ENCODE measurements at regions not wholly inside any gene's neighbourhood (a gene's known extent, or its start where the extent isn't known, plus 50 kb on each side); places are given as distances from the start of the nearest gene placed in this dataset.

- Histone ChIP-seq H3K4me3 (ENCODE audit: low read depth in 1 of 2, low read length in 2 of 2) (no peak overlapping the region), H3K27ac (ENCODE audit: low read depth in 2 of 2, low read length in 1 of 2) (no peak overlapping the region), H3K27me3 (ENCODE audit: control insufficient read depth in 1 of 2, insufficient read depth in 2 of 2, low read length in 2 of 2) (no peaks in the 10 kb centered on the region), H3K36me3 (ENCODE audit: control insufficient read depth in 2 of 2, insufficient read depth in 2 of 2, low read length in 1 of 2) (no peaks in the 10 kb centered on the region), H3K9me3 (ENCODE audit: control insufficient read depth in 2 of 2, insufficient read depth in 1 of 2, low read depth in 1 of 2, low read length in 1 of 2) (no peaks in the 10 kb centered on the region), H3K4me1 (ENCODE audit: control insufficient read depth in 2 of 2, insufficient read depth in 2 of 2, low read length in 1 of 2) (no peaks in the 10 kb centered on the region)
Measured at GRCh38 chr3:117252651-117253050, 543.1 kb downstream of the TUSC7 start.

GRCh38 chr3:117253636-117254035, 544.1 kb downstream of the TUSC7 start:
- Histone ChIP-seq H3K27me3 (ENCODE audit: control insufficient read depth in 1 of 2, insufficient read depth in 2 of 2, low read length in 2 of 2) (no peaks in the 10 kb centered on the region), H3K27ac (ENCODE audit: low read depth in 2 of 2, low read length in 1 of 2) (no peak overlapping the region), H3K4me3 (ENCODE audit: low read depth in 1 of 2, low read length in 2 of 2) (no peak overlapping the region), H3K9me3 (ENCODE audit: control insufficient read depth in 2 of 2, insufficient read depth in 1 of 2, low read depth in 1 of 2, low read length in 1 of 2) (no peaks in the 10 kb centered on the region), H3K36me3 (ENCODE audit: control insufficient read depth in 2 of 2, insufficient read depth in 2 of 2, low read length in 1 of 2) (no peaks in the 10 kb centered on the region), H3K4me1 (ENCODE audit: control insufficient read depth in 2 of 2, insufficient read depth in 2 of 2, low read length in 1 of 2) (no peaks in the 10 kb centered on the region)
- 96 to 97% methylated on average over 2 of the region's 2 CpGs for WGBS, 2 donors

- H3K4me3 ChIP-seq (ENCODE audit: low read depth in 1 of 2, low read length in 2 of 2), result no peak overlapping the region
- no peaks in the 10 kb centered on the region for H3K9me3 ChIP-seq (ENCODE audit: control insufficient read depth in 2 of 2, insufficient read depth in 1 of 2, low read depth in 1 of 2, low read length in 1 of 2)
- no peaks in the 10 kb centered on the region for H3K36me3 ChIP-seq (ENCODE audit: control insufficient read depth in 2 of 2, insufficient read depth in 2 of 2, low read length in 1 of 2)
- 84 to 88% methylated on average over 3 of the region's 3 CpGs for WGBS, 2 donors
- no peak overlapping the region for H3K27ac ChIP-seq (ENCODE audit: low read depth in 2 of 2, low read length in 1 of 2)
- H3K4me1 ChIP-seq (ENCODE audit: control insufficient read depth in 2 of 2, insufficient read depth in 2 of 2, low read length in 1 of 2), result no peaks in the 10 kb centered on the region
- no peaks in the 10 kb centered on the region for H3K27me3 ChIP-seq (ENCODE audit: control insufficient read depth in 1 of 2, insufficient read depth in 2 of 2, low read length in 2 of 2)
Measured at GRCh38 chr3:117254985-117255384, 545.4 kb downstream of the TUSC7 start.

GRCh38 chr3:117255736-117256135, 546.2 kb downstream of the TUSC7 start:
- Histone ChIP-seq H3K9me3 (ENCODE audit: control insufficient read depth in 2 of 2, insufficient read depth in 1 of 2, low read depth in 1 of 2, low read length in 1 of 2) (no peaks in the 10 kb centered on the region), H3K27me3 (ENCODE audit: control insufficient read depth in 1 of 2, insufficient read depth in 2 of 2, low read length in 2 of 2) (no peaks in the 10 kb centered on the region)
- 97 to 98% methylated on average over 1 of the region's 1 CpG for WGBS, 2 donors

GRCh38 chr3:117261983-117262421, 552.4 kb downstream of the TUSC7 start:
- H3K27ac ChIP-seq (ENCODE audit: low read depth in 2 of 2, low read length in 1 of 2), result no peak overlapping the region
- WGBS, 2 donors, result 26 to 57% methylated on average over 2 of the region's 2 CpGs

More at GRCh38 chr3:117255736-117256135, 546.2 kb downstream of the TUSC7 start:
- Histone ChIP-seq H3K4me1 (ENCODE audit: control insufficient read depth in 2 of 2, insufficient read depth in 2 of 2, low read length in 1 of 2) (no peaks in the 10 kb centered on the region), H3K27ac (ENCODE audit: low read depth in 2 of 2, low read length in 1 of 2) (no peak overlapping the region), H3K4me3 (ENCODE audit: low read depth in 1 of 2, low read length in 2 of 2) (no peak overlapping the region), H3K36me3 (ENCODE audit: control insufficient read depth in 2 of 2, insufficient read depth in 2 of 2, low read length in 1 of 2) (no peaks in the 10 kb centered on the region)

GRCh38 chr3:117263270-117263669, 553.7 kb downstream of the TUSC7 start:
- H3K4me1 ChIP-seq (ENCODE audit: control insufficient read depth in 2 of 2, insufficient read depth in 2 of 2, low read length in 1 of 2), result no peaks in the 10 kb centered on the region
- no peaks in the 10 kb centered on the region for H3K36me3 ChIP-seq (ENCODE audit: control insufficient read depth in 2 of 2, insufficient read depth in 2 of 2, low read length in 1 of 2)
- no peaks in the 10 kb centered on the region for H3K27me3 ChIP-seq (ENCODE audit: control insufficient read depth in 1 of 2, insufficient read depth in 2 of 2, low read length in 2 of 2)
- H3K27ac ChIP-seq (ENCODE audit: low read depth in 2 of 2, low read length in 1 of 2), result no peak overlapping the region
- WGBS, 2 donors, result 58 to 80% methylated on average over 3 of the region's 3 CpGs
- no peak overlapping the region for H3K4me3 ChIP-seq (ENCODE audit: low read depth in 1 of 2, low read length in 2 of 2)
- no peaks in the 10 kb centered on the region for H3K9me3 ChIP-seq (ENCODE audit: control insufficient read depth in 2 of 2, insufficient read depth in 1 of 2, low read depth in 1 of 2, low read length in 1 of 2)

More at GRCh38 chr3:117261983-117262421, 552.4 kb downstream of the TUSC7 start:
- Histone ChIP-seq H3K9me3 (ENCODE audit: control insufficient read depth in 2 of 2, insufficient read depth in 1 of 2, low read depth in 1 of 2, low read length in 1 of 2) (no peaks in the 10 kb centered on the region), H3K27me3 (ENCODE audit: control insufficient read depth in 1 of 2, insufficient read depth in 2 of 2, low read length in 2 of 2) (no peaks in the 10 kb centered on the region), H3K36me3 (ENCODE audit: control insufficient read depth in 2 of 2, insufficient read depth in 2 of 2, low read length in 1 of 2) (no peaks in the 10 kb centered on the region), H3K4me1 (ENCODE audit: control insufficient read depth in 2 of 2, insufficient read depth in 2 of 2, low read length in 1 of 2) (no peaks in the 10 kb centered on the region), H3K4me3 (ENCODE audit: low read depth in 1 of 2, low read length in 2 of 2) (no peak overlapping the region)

- Histone ChIP-seq H3K27me3 (ENCODE audit: control insufficient read depth in 1 of 2, insufficient read depth in 2 of 2, low read length in 2 of 2) (no peaks in the 10 kb centered on the region), H3K4me1 (ENCODE audit: control insufficient read depth in 2 of 2, insufficient read depth in 2 of 2, low read length in 1 of 2) (no peaks in the 10 kb centered on the region), H3K36me3 (ENCODE audit: control insufficient read depth in 2 of 2, insufficient read depth in 2 of 2, low read length in 1 of 2) (no peaks in the 10 kb centered on the region), H3K4me3 (ENCODE audit: low read depth in 1 of 2, low read length in 2 of 2) (no peak overlapping the region), H3K27ac (ENCODE audit: low read depth in 2 of 2, low read length in 1 of 2) (no peak overlapping the region), H3K9me3 (ENCODE audit: control insufficient read depth in 2 of 2, insufficient read depth in 1 of 2, low read depth in 1 of 2, low read length in 1 of 2) (no peaks in the 10 kb centered on the region)
- 44 to 61% methylated on average over 1 of the region's 1 CpG for WGBS, 2 donors
Measured at GRCh38 chr3:117263745-117264144, 554.2 kb downstream of the TUSC7 start.

GRCh38 chr3:117264204-117264994, 554.8 kb downstream of the TUSC7 start:
- H3K4me1 ChIP-seq (ENCODE audit: control insufficient read depth in 2 of 2, insufficient read depth in 2 of 2, low read length in 1 of 2), result no peaks in the 10 kb centered on the region
- 78 to 85% methylated on average over 2 of the region's 2 CpGs for WGBS, 2 donors

GRCh38 chr3:117266806-117267205, 557.2 kb downstream of the TUSC7 start:
- Histone ChIP-seq H3K27me3 (ENCODE audit: control insufficient read depth in 1 of 2, insufficient read depth in 2 of 2, low read length in 2 of 2) (no peaks in the 10 kb centered on the region), H3K4me3 (ENCODE audit: low read depth in 1 of 2, low read length in 2 of 2) (no peak overlapping the region), H3K36me3 (ENCODE audit: control insufficient read depth in 2 of 2, insufficient read depth in 2 of 2, low read length in 1 of 2) (no peaks in the 10 kb centered on the region), H3K4me1 (ENCODE audit: control insufficient read depth in 2 of 2, insufficient read depth in 2 of 2, low read length in 1 of 2) (no peaks in the 10 kb centered on the region), H3K27ac (ENCODE audit: low read depth in 2 of 2, low read length in 1 of 2) (no peak overlapping the region), H3K9me3 (ENCODE audit: control insufficient read depth in 2 of 2, insufficient read depth in 1 of 2, low read depth in 1 of 2, low read length in 1 of 2) (no peaks in the 10 kb centered on the region)

More at GRCh38 chr3:117264204-117264994, 554.8 kb downstream of the TUSC7 start:
- Histone ChIP-seq H3K36me3 (ENCODE audit: control insufficient read depth in 2 of 2, insufficient read depth in 2 of 2, low read length in 1 of 2) (no peaks in the 10 kb centered on the region), H3K27ac (ENCODE audit: low read depth in 2 of 2, low read length in 1 of 2) (no peak overlapping the region), H3K4me3 (ENCODE audit: low read depth in 1 of 2, low read length in 2 of 2) (no peak overlapping the region), H3K9me3 (ENCODE audit: control insufficient read depth in 2 of 2, insufficient read depth in 1 of 2, low read depth in 1 of 2, low read length in 1 of 2) (no peaks in the 10 kb centered on the region), H3K27me3 (ENCODE audit: control insufficient read depth in 1 of 2, insufficient read depth in 2 of 2, low read length in 2 of 2) (no peaks in the 10 kb centered on the region)

- 68 to 71% methylated on average over 2 of the region's 2 CpGs for WGBS, 2 donors
- no peaks in the 10 kb centered on the region for H3K4me1 ChIP-seq (ENCODE audit: control insufficient read depth in 2 of 2, insufficient read depth in 2 of 2, low read length in 1 of 2)
- H3K27ac ChIP-seq (ENCODE audit: low read depth in 2 of 2, low read length in 1 of 2), result no peak overlapping the region
- no peak overlapping the region for H3K4me3 ChIP-seq (ENCODE audit: low read depth in 1 of 2, low read length in 2 of 2)
- no peaks in the 10 kb centered on the region for H3K27me3 ChIP-seq (ENCODE audit: control insufficient read depth in 1 of 2, insufficient read depth in 2 of 2, low read length in 2 of 2)
- no peaks in the 10 kb centered on the region for H3K9me3 ChIP-seq (ENCODE audit: control insufficient read depth in 2 of 2, insufficient read depth in 1 of 2, low read depth in 1 of 2, low read length in 1 of 2)
- H3K36me3 ChIP-seq (ENCODE audit: control insufficient read depth in 2 of 2, insufficient read depth in 2 of 2, low read length in 1 of 2), result no peaks in the 10 kb centered on the region
Measured at GRCh38 chr3:117268318-117268717, 558.7 kb downstream of the TUSC7 start.

Data from esophagus (tissue), 2 donors.